Astrocyte of the spinal cord (primary cell): ENCODE measurements at regions not wholly inside any gene's neighbourhood (a gene's known extent, or its start where the extent isn't known, plus 50 kb on each side); places are given as distances from the start of the nearest gene placed in this dataset.

Experiments
- DNase-seq: peaks from one replicate; pipeline ENCODE4 v3.0.0; 2011; ENCODE audit warnings: low read depth, low spot score
- H3K4me3 ChIP-seq: 2 replicates; pipeline ENCODE4 v1.5.1; 2011; ENCODE audit warnings: low read depth, mild to moderate bottlenecking, low read length, moderate library complexity
- CTCF ChIP-seq: IDR thresholded peaks from 2 replicates; pipeline ENCODE4 v1.5.1; 2012; ENCODE audit warnings: low read depth, mild to moderate bottlenecking, low read length, inconsistent platforms
- in situ Hi-C: cut with HindIII; loops from 2 replicates; pipeline ENCODE4 v1.10.0; 2017; ENCODE audit warnings: low sequenced_read_pairs

GRCh38 chr6:51494342-51494741 is 593.1 kb downstream of the PKHD1 start:
- no peak for TF ChIP-seq CTCF
- H3K4me3 ChIP-seq, result no peak overlapping the region
- in situ Hi-C loops, result no loop called here
- no peak for DNase-seq

- TF ChIP-seq CTCF, result no peak
- no peak overlapping the region for H3K4me3 ChIP-seq
- DNase-seq, result no peak
- in situ Hi-C loops, result no loop called here
Measured at GRCh38 chr6:51495096-51495495, 592.3 kb downstream of the PKHD1 start.

GRCh38 chr6:51495610-51496396 is 591.6 kb downstream of the PKHD1 start:
- H3K4me3 ChIP-seq, result no peak overlapping the region
- no peak for TF ChIP-seq CTCF
- no peak for DNase-seq
- in situ Hi-C loops, result no loop called here

- no peak for TF ChIP-seq CTCF
- H3K4me3 ChIP-seq, result no peak overlapping the region
- in situ Hi-C loops, result no loop called here
- no peak for DNase-seq
Measured at GRCh38 chr6:51502996-51503395, 584.4 kb downstream of the PKHD1 start.

GRCh38 chr6:51505434-51505833 is 582.0 kb downstream of the PKHD1 start:
- no peak for DNase-seq
- TF ChIP-seq CTCF, result no peak

GRCh38 chr6:51509597-51509996 is 577.8 kb downstream of the PKHD1 start:
- DNase-seq, result no peak
- H3K4me3 ChIP-seq, result no peak overlapping the region
- in situ Hi-C loops, result no loop called here
- TF ChIP-seq CTCF, result no peak

More at GRCh38 chr6:51505434-51505833, 582.0 kb downstream of the PKHD1 start:
- no peak overlapping the region for H3K4me3 ChIP-seq
- in situ Hi-C loops, result no loop called here
